GM12892 (cell line): ENCODE measurements at regions not wholly inside any gene's neighbourhood (a gene's known extent, or its start where the extent isn't known, plus 50 kb on each side); places are given as distances from the start of the nearest gene placed in this dataset.

Source experiments
- POLR2A ChIP-seq: IDR thresholded peaks from 2 replicates; pipeline ENCODE4 v1.6.1; 2011; ENCODE audit warnings: low read depth, low read length, control low read depth
- POLR2AphosphoS5 ChIP-seq: IDR thresholded peaks from 2 replicates; pipeline ENCODE4 v1.6.1; 2011; ENCODE audit warnings: low read depth, low read length, control low read depth
- TAF1 ChIP-seq: IDR thresholded peaks from 2 replicates; pipeline ENCODE4 v1.6.1; 2011; ENCODE audit warnings: low read depth, mild to moderate bottlenecking, control low read depth, low read length, borderline replicate concordance

DNA sequence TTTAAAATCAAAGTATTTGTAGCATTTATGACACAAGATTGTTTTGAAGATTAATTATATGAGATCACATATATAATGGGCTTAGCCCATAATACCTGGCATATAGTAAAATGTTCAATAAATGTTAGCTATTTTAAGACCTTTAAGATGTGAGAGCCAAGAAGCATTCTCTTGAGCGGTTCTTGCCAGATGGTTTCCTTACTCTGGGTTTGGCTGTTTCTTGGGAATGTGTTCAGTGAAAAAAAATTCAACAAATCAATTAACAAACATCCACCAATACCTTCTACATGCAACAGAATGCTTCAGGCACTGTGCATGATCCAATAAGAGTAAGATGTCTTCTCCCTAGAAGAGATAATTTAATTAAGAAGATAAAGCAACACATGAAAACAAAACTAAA lies 230.4 kb downstream of the CMPK2 start:
- no peak for TF ChIP-seq POLR2A
- no peak for TF ChIP-seq POLR2AphosphoS5
- TF ChIP-seq TAF1 = no peak
